H9 (cell line): ENCODE measurements at regions not wholly inside any gene's neighbourhood (a gene's known extent, or its start where the extent isn't known, plus 50 kb on each side); places are given as distances from the start of the nearest gene placed in this dataset.

Experiments
- DNase-seq: peaks from one replicate; pipeline ENCODE4 v3.0.0-alpha.2; 2017
- H2AFZ ChIP-seq: one replicate; pipeline ENCODE4 v1.6.1; 2013; ENCODE audit warnings: mild to moderate bottlenecking, low read length, control low read depth, moderate library complexity
- H2AK5ac ChIP-seq: 2 replicates; pipeline ENCODE4 v1.6.1; 2013; ENCODE audit warnings: low read length, control low read depth, mixed read lengths; ENCODE audit not compliant: insufficient read length
- H2BK120ac ChIP-seq: one replicate; pipeline ENCODE4 v1.6.1; 2013; ENCODE audit warnings: low read depth, mild to moderate bottlenecking, low read length, control low read depth, inconsistent platforms; ENCODE audit not compliant: poor library complexity, severe bottlenecking
- H2BK12ac ChIP-seq: 2 replicates; pipeline ENCODE4 v1.6.1; 2013; ENCODE audit warnings: low read length, control low read depth, mixed read lengths, low read depth; ENCODE audit not compliant: insufficient read length
- H2BK15ac ChIP-seq: 2 replicates; pipeline ENCODE4 v1.6.1; 2013; ENCODE audit warnings: low read depth, low read length, control low read depth
- H2BK20ac ChIP-seq: one replicate; pipeline ENCODE4 v1.6.1; 2013; ENCODE audit warnings: low read depth, mild to moderate bottlenecking, low read length, control low read depth, inconsistent platforms; ENCODE audit not compliant: poor library complexity, severe bottlenecking
- H2BK5ac ChIP-seq: 2 replicates; pipeline ENCODE4 v1.6.1; 2013; ENCODE audit warnings: low read length, control low read depth, mixed read lengths; ENCODE audit not compliant: insufficient read length
- H3K14ac ChIP-seq: 2 replicates; pipeline ENCODE4 v1.6.1; 2013; ENCODE audit warnings: low read length, control low read depth; ENCODE audit not compliant: insufficient read depth
- H3K18ac ChIP-seq: 2 replicates; pipeline ENCODE4 v1.6.1; 2013; ENCODE audit warnings: low read depth, mild to moderate bottlenecking, mixed read lengths, low read length, control low read depth; ENCODE audit not compliant: insufficient read length
- H3K23ac ChIP-seq: 2 replicates; pipeline ENCODE4 v1.6.1; 2013; ENCODE audit warnings: low read length, control low read depth, mixed read lengths, low read depth; ENCODE audit not compliant: insufficient read length
- H3K23me2 ChIP-seq: 2 replicates; pipeline ENCODE4 v1.6.1; 2013; ENCODE audit warnings: low read depth, mild to moderate bottlenecking, mixed read lengths, low read length, control low read depth; ENCODE audit not compliant: insufficient read length, poor library complexity, severe bottlenecking
- H3K27ac ChIP-seq: 2 replicates; pipeline ENCODE4 v1.5.1; 2013; ENCODE audit warnings: low read length, control low read depth, mixed read lengths, low read depth; ENCODE audit not compliant: insufficient read length
- H3K27me3 ChIP-seq: 2 replicates; pipeline ENCODE4 v1.6.1; 2013; ENCODE audit warnings: low read length, control low read depth, inconsistent platforms; ENCODE audit not compliant: insufficient read depth
- H3K4ac ChIP-seq: 2 replicates; pipeline ENCODE4 v1.6.1; 2013; ENCODE audit warnings: low read depth, mild to moderate bottlenecking, control low read depth, inconsistent platforms, low read length, moderate library complexity
- H3K4me1 ChIP-seq: 2 replicates; pipeline ENCODE4 v1.6.1; 2013; ENCODE audit warnings: low read length, control low read depth, inconsistent platforms; ENCODE audit not compliant: insufficient read depth
- H3K4me2 ChIP-seq: 2 replicates; pipeline ENCODE4 v1.6.1; 2013; ENCODE audit warnings: low read length, control low read depth, mixed read lengths; ENCODE audit not compliant: insufficient read length, insufficient read depth
- H3K56ac ChIP-seq: 2 replicates; pipeline ENCODE4 v1.6.1; 2013; ENCODE audit warnings: low read depth, mild to moderate bottlenecking, mixed read lengths, low read length, control low read depth; ENCODE audit not compliant: insufficient read length
- H3K79me1 ChIP-seq: 2 replicates; pipeline ENCODE4 v1.6.1; 2013; ENCODE audit warnings: low read depth, mild to moderate bottlenecking, moderate library complexity, low read length, control low read depth, inconsistent platforms; ENCODE audit not compliant: insufficient read depth, poor library complexity, severe bottlenecking
- H3K79me2 ChIP-seq: 2 replicates; pipeline ENCODE4 v1.6.1; 2013; ENCODE audit warnings: low read length, control low read depth, inconsistent platforms; ENCODE audit not compliant: insufficient read depth
- H3K9ac ChIP-seq: 2 replicates; pipeline ENCODE4 v1.6.1; 2013; ENCODE audit warnings: low read length, control low read depth, mixed read lengths; ENCODE audit not compliant: insufficient read length; ENCODE audit errors: extremely low read depth
- H3K9me3 ChIP-seq: one replicate; pipeline ENCODE4 v1.6.1; 2013; ENCODE audit warnings: low read depth, low read length, inconsistent platforms; ENCODE audit not compliant: control insufficient read depth
- H3T11ph ChIP-seq: one replicate; pipeline ENCODE4 v1.6.1; 2013; ENCODE audit warnings: mild to moderate bottlenecking, low read length, control low read depth, inconsistent platforms
- H4K20me1 ChIP-seq: one replicate; pipeline ENCODE4 v1.6.1; 2013; ENCODE audit not compliant: control insufficient read depth, insufficient read length, insufficient read depth
- H4K5ac ChIP-seq: 2 replicates; pipeline ENCODE4 v1.6.1; 2013; ENCODE audit warnings: low read depth, mild to moderate bottlenecking, mixed read lengths, low read length, control low read depth; ENCODE audit not compliant: insufficient read length
- H4K8ac ChIP-seq: replicated peaks from 2 replicates; pipeline ENCODE4 v1.6.1; 2013; ENCODE audit warnings: low read length, control low read depth, mixed read lengths, low read depth; ENCODE audit not compliant: insufficient read length
- H4K91ac ChIP-seq: 2 replicates; pipeline ENCODE4 v1.6.1; 2013; ENCODE audit warnings: low read depth, mild to moderate bottlenecking, moderate library complexity, mixed read lengths, low read length, control low read depth; ENCODE audit not compliant: insufficient read length
- H3K27ac Mint-ChIP-seq, 3 experiments: 2 replicates in 2 of 3; 3 replicates in 1 of 3; pipeline ENCODE4 v1.8.0; 2020 to 2021; ENCODE audit warnings: mixed read lengths in 3 of 3, mild to moderate bottlenecking in 1 of 3, moderate library complexity in 1 of 3
- H3K27me3 Mint-ChIP-seq: 2 replicates; pipeline ENCODE4 v1.8.0; 2021; ENCODE audit warnings: low read depth, mild to moderate bottlenecking, moderate library complexity, mixed read lengths
- H3K36me3 Mint-ChIP-seq, 3 experiments: 2 replicates in 2 of 3; 3 replicates in 1 of 3; pipeline ENCODE4 v1.8.0; 2020 to 2021; ENCODE audit warnings: low read depth in 3 of 3, mixed read lengths in 3 of 3; ENCODE audit not compliant: insufficient read depth in 1 of 3
- H3K4me1 Mint-ChIP-seq, 2 experiments: 2 replicates each; pipeline ENCODE4 v1.8.0; 2020; ENCODE audit warnings: mixed read lengths in 2 of 2
- H3K4me3 Mint-ChIP-seq, 2 experiments: 2 replicates in 1 of 2; 3 replicates in 1 of 2; pipeline ENCODE4 v1.8.0; 2020 to 2021; ENCODE audit warnings: mild to moderate bottlenecking in 2 of 2, mixed read lengths in 2 of 2, moderate library complexity in 1 of 2
- H3K9me3 Mint-ChIP-seq, 2 experiments: 2 replicates in 1 of 2; 3 replicates in 1 of 2; pipeline ENCODE4 v1.8.0; 2020; ENCODE audit warnings: mild to moderate bottlenecking in 2 of 2, mixed read lengths in 2 of 2, moderate library complexity in 1 of 2
- WGBS: extraction: QIAGEN DNeasy Blood & Tissue Kit; methylation state at CpG from one replicate; pipeline ENCODE4 v1.1.7; 2013; ENCODE audit warnings: missing lambda C conversion rate, low lambda C conversion rate, mixed read lengths; ENCODE audit not compliant: insufficient read length; ENCODE audit errors: extremely low coverage; 5-methylcytosine and 5-hydroxymethylcytosine counted together
- TF ChIP-seq, protein P1 (sequence below): fragments of 200-600 bp; sonication (generic); conservative IDR thresholded peaks from 3 replicates; pipeline ENCODE4 v1.8.0; 2021; ENCODE audit warnings: antibody characterized with exemption, mild to moderate bottlenecking

DNA sequence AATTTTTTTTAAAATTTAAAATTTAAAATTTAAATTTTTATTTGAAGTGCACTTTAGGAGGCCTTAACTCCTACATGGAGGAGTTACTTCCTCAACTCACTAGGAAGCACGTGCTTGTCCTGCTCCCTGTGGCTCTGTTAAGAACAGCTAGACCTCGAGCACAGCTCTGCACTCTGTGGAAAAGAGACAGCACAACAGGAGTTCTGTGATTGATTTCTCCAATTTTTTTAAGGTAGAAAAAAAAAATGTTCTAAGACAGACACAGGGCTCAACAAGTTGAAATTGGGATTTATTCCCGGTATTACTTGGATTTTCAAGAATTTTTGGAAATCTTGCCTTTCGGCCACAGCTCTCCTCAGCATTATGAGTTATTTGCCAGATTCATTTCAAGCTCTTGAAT is 356.6 kb upstream of the LYPLAL1 start:
- Histone ChIP-seq H2BK12ac (no peak overlapping the region), H3K56ac (no peak overlapping the region), H2BK5ac (no peak overlapping the region), H4K8ac (no peak overlapping the region), H3K18ac (no peak overlapping the region), H3K27me3 (no peaks in the 10 kb centered on the region), H2BK20ac (no peak overlapping the region), H3T11ph (no peak overlapping the region), H3K23ac (no peak overlapping the region), H3K4me1 (no peaks in the 10 kb centered on the region), H2BK15ac (no peak overlapping the region), H3K27ac (no peak overlapping the region), H3K79me2 (no peaks in the 10 kb centered on the region), H3K4me2 (no peak overlapping the region), H3K23me2 (no peaks in the 10 kb centered on the region), H3K4ac (no peak overlapping the region), H3K9me3 (no peaks in the 10 kb centered on the region), H2AK5ac (no peak overlapping the region), H3K14ac (no peak overlapping the region), H4K91ac (no peak overlapping the region), H2AFZ (no peak overlapping the region), H4K20me1 (no peaks in the 10 kb centered on the region), H3K9ac (no peak overlapping the region), H3K79me1 (no peaks in the 10 kb centered on the region), H4K5ac (no peak overlapping the region), H2BK120ac (no peak overlapping the region)
- Mint-ChIP-seq H3K9me3 (no peaks in the 10 kb centered on the region), H3K4me1 (no peaks in the 10 kb centered on the region), H3K27me3 (no peaks in the 10 kb centered on the region), H3K4me3 (no peak overlapping the region), H3K27ac (no peak overlapping the region), H3K36me3 (no peaks in the 10 kb centered on the region)
- WGBS, result no CpG with 5 or more reads among the region's 4 CpGs
- no peak for DNase-seq
- TF ChIP-seq, protein P1, sequence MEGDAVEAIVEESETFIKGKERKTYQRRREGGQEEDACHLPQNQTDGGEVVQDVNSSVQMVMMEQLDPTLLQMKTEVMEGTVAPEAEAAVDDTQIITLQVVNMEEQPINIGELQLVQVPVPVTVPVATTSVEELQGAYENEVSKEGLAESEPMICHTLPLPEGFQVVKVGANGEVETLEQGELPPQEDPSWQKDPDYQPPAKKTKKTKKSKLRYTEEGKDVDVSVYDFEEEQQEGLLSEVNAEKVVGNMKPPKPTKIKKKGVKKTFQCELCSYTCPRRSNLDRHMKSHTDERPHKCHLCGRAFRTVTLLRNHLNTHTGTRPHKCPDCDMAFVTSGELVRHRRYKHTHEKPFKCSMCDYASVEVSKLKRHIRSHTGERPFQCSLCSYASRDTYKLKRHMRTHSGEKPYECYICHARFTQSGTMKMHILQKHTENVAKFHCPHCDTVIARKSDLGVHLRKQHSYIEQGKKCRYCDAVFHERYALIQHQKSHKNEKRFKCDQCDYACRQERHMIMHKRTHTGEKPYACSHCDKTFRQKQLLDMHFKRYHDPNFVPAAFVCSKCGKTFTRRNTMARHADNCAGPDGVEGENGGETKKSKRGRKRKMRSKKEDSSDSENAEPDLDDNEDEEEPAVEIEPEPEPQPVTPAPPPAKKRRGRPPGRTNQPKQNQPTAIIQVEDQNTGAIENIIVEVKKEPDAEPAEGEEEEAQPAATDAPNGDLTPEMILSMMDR, result no peak
